HCT116 (cell line): ENCODE measurements at regions not wholly inside any gene's neighbourhood (a gene's known extent, or its start where the extent isn't known, plus 50 kb on each side); places are given as distances from the start of the nearest gene placed in this dataset.
A peak's percentile ranks its signal among the peaks of the same experiment; 100 is the strongest.

Source experiments
- ATAC-seq: fragments of 200-7000 bp; cut with Tn5 transposase; 2 replicates; pipeline ENCODE4 v1.9.1; 2020; ENCODE audit warnings: mild to moderate bottlenecking, moderate library complexity
- BruUV-seq: library from RNA; stranded (reverse); fragments of 400-500 nt; replicated peaks from 2 replicates; lab custom pipeline; 2021; lab: Mats Ljungman, UMichigan
- CTCF ChIA-PET: fragments of 300-600 bp; sonication (Branson Sonifier 250); formaldehyde crosslinking; loops from one replicate; lab custom pipeline; 2021; ENCODE audit warnings: antibody characterized with exemption; lab: Charles Lee
- POLR2A ChIA-PET: fragments of 300-600, 350-600 bp; sonication (Branson Sonifier 250); formaldehyde crosslinking; loops from one replicate; lab custom pipeline; 2021; ENCODE audit warnings: antibody characterized with exemption; lab: Charles Lee
- RAD21 ChIA-PET, 2 experiments: fragments of 300-600 bp; sonication (Branson Sonifier 250); formaldehyde crosslinking; loops; one replicate each; lab custom pipeline; 2023; ENCODE audit warnings: low total read pairs in 2 of 2; ENCODE audit not compliant: uncharacterized antibody in 2 of 2, unreplicated experiment in 2 of 2, low non-redundant PET in 1 of 2; lab: Charles Lee
- DNase-seq: peaks from one replicate; pipeline ENCODE4 v3.0.0-alpha.2; 2010; ENCODE audit warnings: low read depth, low spot score
- H2AFZ ChIP-seq: fragments of 200-600 bp; shearing (Covaris generic), sonication (generic); 2 replicates; pipeline ENCODE4 v1.6.1; 2017; ENCODE audit warnings: low read depth, mixed run types, mixed read lengths, antibody characterized with exemption, low read length; ENCODE audit not compliant: poor library complexity, severe bottlenecking
- H3K27ac ChIP-seq: 2 replicates; pipeline ENCODE4 v1.5.1; 2012; ENCODE audit warnings: low read depth, low read length
- H3K27me3 ChIP-seq: fragments of 200-600 bp; sonication (generic); 2 replicates; pipeline ENCODE4 v1.6.1; 2016; ENCODE audit warnings: mixed run types, low read length, mixed read lengths; ENCODE audit not compliant: insufficient read depth
- H3K36me3 ChIP-seq, 2 experiments: fragments of 200-500 bp in 1 of 2; fragments of 200-600 bp in 1 of 2; sonication (Bioruptor generic) in 1 of 2; sonication (generic) in 1 of 2; 2 replicates each; pipeline versions ENCODE4 v1.5.1 to v1.6.1; 2014 to 2016; ENCODE audit warnings: low read length in 2 of 2, inconsistent platforms in 1 of 2, mixed read lengths in 1 of 2, mixed run types in 1 of 2; ENCODE audit not compliant: insufficient read depth in 2 of 2, control insufficient read depth in 1 of 2
- H3K4me1 ChIP-seq, 2 experiments: fragments of 200-600 bp in 1 of 2; sonication (generic) in 1 of 2; 2 replicates each; pipeline versions ENCODE4 v1.5.1 to v1.6.1; 2012 to 2017; ENCODE audit warnings: low read length in 2 of 2, inconsistent platforms in 1 of 2, mild to moderate bottlenecking in 1 of 2, mixed read lengths in 1 of 2, mixed run types in 1 of 2, moderate library complexity in 1 of 2; ENCODE audit not compliant: insufficient read depth in 2 of 2, control insufficient read depth in 1 of 2
- H3K4me2 ChIP-seq: fragments of 200-600 bp; sonication (generic); 2 replicates; pipeline ENCODE4 v1.6.1; 2017; ENCODE audit warnings: mixed run types, low read length, mixed read lengths
- H3K4me3 ChIP-seq, 2 experiments: fragments of 200-600 bp in 1 of 2; sonication (generic) in 1 of 2; replicated peaks in 1 of 2; 2 replicates each; pipeline ENCODE4 v1.5.1; 2011 to 2016; ENCODE audit warnings: low read length in 2 of 2, control low read depth in 1 of 2, low read depth in 1 of 2, mild to moderate bottlenecking in 1 of 2, mixed read lengths in 1 of 2, mixed run types in 1 of 2
- H3K79me2 ChIP-seq: fragments of 200-600 bp; sonication (generic); 2 replicates; pipeline ENCODE4 v1.6.1; 2017; ENCODE audit warnings: mild to moderate bottlenecking, mixed run types, low read length, moderate library complexity, mixed read lengths; ENCODE audit not compliant: insufficient read depth
- H3K9ac ChIP-seq: fragments of 200-600 bp; sonication (generic); 2 replicates; pipeline ENCODE4 v1.6.1; 2016; ENCODE audit warnings: low read length, mixed read lengths
- H3K9me2 ChIP-seq: fragments of 200-600 bp; sonication (generic), shearing (Covaris generic); 2 replicates; pipeline ENCODE4 v1.6.1; 2017; ENCODE audit warnings: mixed run types, mild to moderate bottlenecking, moderate library complexity; ENCODE audit not compliant: insufficient read depth
- H3K9me3 ChIP-seq, 2 experiments: fragments of 200-500 bp in 1 of 2; fragments of 200-600 bp in 1 of 2; sonication (Bioruptor generic) in 1 of 2; sonication (generic) in 1 of 2; 2 replicates each; pipeline ENCODE4 v1.6.1; 2014 to 2017; ENCODE audit warnings: low read length in 2 of 2, mixed read lengths in 2 of 2, inconsistent platforms in 1 of 2, low read depth in 1 of 2, mild to moderate bottlenecking in 1 of 2, mixed run types in 1 of 2, moderate library complexity in 1 of 2; ENCODE audit not compliant: control insufficient read depth in 1 of 2, insufficient read depth in 1 of 2
- H4K20me1 ChIP-seq: fragments of 200-600 bp; sonication (generic), shearing (Covaris generic); 2 replicates; pipeline ENCODE4 v1.6.1; 2017; ENCODE audit warnings: mixed run types, mild to moderate bottlenecking, moderate library complexity; ENCODE audit not compliant: insufficient read depth
- ATF3 ChIP-seq: IDR thresholded peaks from 2 replicates; pipeline ENCODE4 v1.6.1; 2012
- CBX3 ChIP-seq: IDR thresholded peaks from 2 replicates; pipeline ENCODE4 v1.6.1; 2012; ENCODE audit warnings: low read depth
- CEBPB ChIP-seq: IDR thresholded peaks from 2 replicates; pipeline ENCODE4 v1.6.1; 2012; ENCODE audit warnings: low read depth
- CTCF ChIP-seq, 3 experiments: fragments of 200-600 bp in 1 of 3; sonication (generic) in 1 of 3; IDR thresholded peaks in 2 of 3; conservative IDR thresholded peaks in 1 of 3; 2 replicates each; pipeline ENCODE4 v1.5.1; 2012 to 2017; ENCODE audit warnings: low read depth in 2 of 3, low read length in 2 of 3, antibody characterized with exemption in 1 of 3, borderline replicate concordance in 1 of 3, control low read depth in 1 of 3, mild to moderate bottlenecking in 1 of 3, mixed read lengths in 1 of 3, mixed run types in 1 of 3, moderate library complexity in 1 of 3; ENCODE audit not compliant: insufficient read depth in 1 of 3
- EGR1 ChIP-seq: IDR thresholded peaks from 2 replicates; pipeline ENCODE4 v1.6.1; 2012; ENCODE audit warnings: low read depth
- ELF1 ChIP-seq: IDR thresholded peaks from 2 replicates; pipeline ENCODE4 v1.6.1; 2012; ENCODE audit warnings: low read depth, borderline replicate concordance
- EZH2phosphoT487 ChIP-seq: fragments of 200-600 bp; IDR thresholded peaks from 2 replicates; pipeline ENCODE4 v1.6.1; 2018; ENCODE audit warnings: antibody characterized with exemption, borderline replicate concordance
- FOSL1 ChIP-seq: IDR thresholded peaks from 2 replicates; pipeline ENCODE4 v1.6.1; 2012; ENCODE audit warnings: low read depth
- MAX ChIP-seq: IDR thresholded peaks from 2 replicates; pipeline ENCODE4 v1.6.1; 2012
- POLR2A ChIP-seq: IDR thresholded peaks from 2 replicates; pipeline ENCODE4 v1.7.0; 2011; ENCODE audit warnings: borderline replicate concordance; ENCODE audit not compliant: insufficient read depth, insufficient read length; ENCODE audit errors: extremely low read depth
- REST ChIP-seq: IDR thresholded peaks from 2 replicates; pipeline ENCODE4 v1.6.1; 2012; ENCODE audit warnings: low read depth
- SIN3A ChIP-seq: IDR thresholded peaks from 2 replicates; pipeline ENCODE4 v1.6.1; 2012; ENCODE audit warnings: low read depth
- SP1 ChIP-seq: IDR thresholded peaks from 2 replicates; pipeline ENCODE4 v1.6.1; 2012; ENCODE audit warnings: low read depth
- SRF ChIP-seq: IDR thresholded peaks from 2 replicates; pipeline ENCODE4 v1.6.1; 2012; ENCODE audit warnings: low read depth
- TCF7L2 ChIP-seq: IDR thresholded peaks from 2 replicates; pipeline ENCODE4 v1.7.0; 2011; ENCODE audit warnings: borderline replicate concordance, inconsistent platforms; ENCODE audit not compliant: insufficient read depth, insufficient read length; ENCODE audit errors: extremely low read depth
- YY1 ChIP-seq: IDR thresholded peaks from 2 replicates; pipeline ENCODE4 v1.6.1; 2011; ENCODE audit warnings: low read length, low read depth, moderate library complexity, mild to moderate bottlenecking; ENCODE audit not compliant: insufficient replicate concordance; ENCODE audit errors: extremely low read depth
- ZBTB33 ChIP-seq: IDR thresholded peaks from 2 replicates; pipeline ENCODE4 v1.6.1; 2011; ENCODE audit warnings: mild to moderate bottlenecking, low read length, moderate library complexity; ENCODE audit not compliant: insufficient replicate concordance; ENCODE audit errors: extremely low read depth
- ZFX ChIP-seq: fragments of 450-650 bp; IDR thresholded peaks from 2 replicates; pipeline ENCODE4 v1.6.1; 2017
- ZNF274 ChIP-seq: fragments of 200-500 bp; sonication (Bioruptor generic); IDR thresholded peaks from 2 replicates; pipeline ENCODE4 v1.6.1; 2014; ENCODE audit warnings: mild to moderate bottlenecking, low read depth, low read length, inconsistent platforms
- intact Hi-C: fragments of 100-400 bp; cut with micrococcal nuclease; formaldehyde crosslinking; loops from 2 replicates; pipeline ENCODE4 v1.10.0; 2022

GRCh38 chr20:1828786-1829131 is 66.4 kb upstream of the SIRPA start:
- BruUV-seq, result no TSS peak
- no peaks in the 10 kb centered on the region for H3K36me3 ChIP-seq
- no peak for TF ChIP-seq ZNF274
- no peak for TF ChIP-seq REST
- TF ChIP-seq SIN3A, result no peak
- TF ChIP-seq CEBPB, result no peak
- no peak for TF ChIP-seq EZH2phosphoT487
- no peak for TF ChIP-seq ATF3
- TF ChIP-seq FOSL1, result no peak
- TF ChIP-seq EGR1, result no peak
- TF ChIP-seq SRF, result no peak
- no peak for TF ChIP-seq TCF7L2
- no peak for TF ChIP-seq POLR2A
- TF ChIP-seq CTCF (IDR thresholded peaks at IDR 0.05 in 2 of 3, conservative IDR thresholded peaks at IDR 0.05 in 1 of 3; ENCODE audit: borderline replicate concordance in 1 of 3, insufficient read depth in 1 of 3, low read depth in 2 of 3, low read length in 2 of 3), result no peak
- TF ChIP-seq ELF1, result no peak
- TF ChIP-seq CBX3, result no peak
- TF ChIP-seq SP1, result no peak
- no peak for TF ChIP-seq YY1
- TF ChIP-seq ZBTB33, result no peak
- TF ChIP-seq MAX, result no peak
- TF ChIP-seq ZFX, result no peak
- TF ChIP-seq, all 23 proteins: peak for 0
- Histone ChIP-seq H4K20me1 (no peaks in the 10 kb centered on the region), H3K4me1 (peaks cover 9 to 36% of the 10 kb centered on the region in 2 experiments; a peak in 3 of 4 replicates), H3K9me3 (no peaks in the 10 kb centered on the region), H2AFZ (no peak overlapping the region), H3K9me2 (no peaks in the 10 kb centered on the region), H3K4me3 (peak overlapping the region; percentile 38), H3K27ac (peak overlapping the region; percentile 28; the same call in 1 of the 2 replicates), H3K79me2 (no peaks in the 10 kb centered on the region), H3K4me2 (peak overlapping the region; percentile 47), H3K9ac (peak overlapping the region; percentile 48), H3K27me3 (no peaks in the 10 kb centered on the region)
- ChIA-PET CTCF (interaction anchor here (1.2 kb wide), 1 partner anchor 26 kb away, joined by 3 read pairs; no protein-coding TSS in a partner anchor), POLR2A (interaction anchor here (0.8 to 1.1 kb wide), 3 partner anchors 11 to 179 kb away, joined by 3 to 4 read pairs (median 3); no protein-coding TSS in a partner anchor), RAD21 (no interaction called here)
- no peak for DNase-seq
- peak; percentile 9 for ATAC-seq
- intact Hi-C loops, result no loop called here
